ENCODE measurements at regions not wholly inside any gene's neighbourhood (a gene's known extent, or its start where the extent isn't known, plus 50 kb on each side); places are given as distances from the start of the nearest gene placed in this dataset.

GRCh38 chr9:129373361-129373760, 195.3 kb upstream of the IER5L start:
- no peak overlapping the region for H3K4me3 ChIP-seq (ENCODE audit: low read depth in 2 of 2, low read length in 1 of 2)
- no peaks in the 10 kb centered on the region for H4K20me1 ChIP-seq (ENCODE audit: insufficient read depth)
- H3K9ac ChIP-seq = no peak overlapping the region
- H3K9me3 ChIP-seq = no peaks in the 10 kb centered on the region
- no peaks in the 10 kb centered on the region for H3K36me3 ChIP-seq (replicated peaks in 1 of 2; ENCODE audit: control insufficient read depth in 1 of 2, insufficient read depth in 2 of 2, low read length in 1 of 2)
- no peaks in the 10 kb centered on the region for H3K4me1 ChIP-seq (ENCODE audit: control insufficient read depth in 1 of 2, insufficient read depth in 2 of 2, low read depth in 1 of 2, low read length in 1 of 2)
- no peak overlapping the region for H3K27ac ChIP-seq (ENCODE audit: low read depth in 2 of 2, low read length in 1 of 2)
- no peaks in the 10 kb centered on the region for H3F3A ChIP-seq (replicated peaks; ENCODE audit: insufficient read depth)
- TF ChIP-seq PBX3 (IDR thresholded peaks at IDR 0.05) = no peak
- no peak for TF ChIP-seq USF2 (IDR thresholded peaks at IDR 0.05; ENCODE audit: borderline replicate concordance, low read depth, low read length)
- TF ChIP-seq, protein P1, sequence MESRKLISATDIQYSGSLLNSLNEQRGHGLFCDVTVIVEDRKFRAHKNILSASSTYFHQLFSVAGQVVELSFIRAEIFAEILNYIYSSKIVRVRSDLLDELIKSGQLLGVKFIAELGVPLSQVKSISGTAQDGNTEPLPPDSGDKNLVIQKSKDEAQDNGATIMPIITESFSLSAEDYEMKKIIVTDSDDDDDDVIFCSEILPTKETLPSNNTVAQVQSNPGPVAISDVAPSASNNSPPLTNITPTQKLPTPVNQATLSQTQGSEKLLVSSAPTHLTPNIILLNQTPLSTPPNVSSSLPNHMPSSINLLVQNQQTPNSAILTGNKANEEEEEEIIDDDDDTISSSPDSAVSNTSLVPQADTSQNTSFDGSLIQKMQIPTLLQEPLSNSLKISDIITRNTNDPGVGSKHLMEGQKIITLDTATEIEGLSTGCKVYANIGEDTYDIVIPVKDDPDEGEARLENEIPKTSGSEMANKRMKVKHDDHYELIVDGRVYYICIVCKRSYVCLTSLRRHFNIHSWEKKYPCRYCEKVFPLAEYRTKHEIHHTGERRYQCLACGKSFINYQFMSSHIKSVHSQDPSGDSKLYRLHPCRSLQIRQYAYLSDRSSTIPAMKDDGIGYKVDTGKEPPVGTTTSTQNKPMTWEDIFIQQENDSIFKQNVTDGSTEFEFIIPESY (IDR thresholded peaks at IDR 0.05; ENCODE audit: borderline replicate concordance, low read depth) = no peak
- TF ChIP-seq MEF2A (IDR thresholded peaks at IDR 0.05; ENCODE audit: borderline replicate concordance, low read depth) = no peak
- TF ChIP-seq SIN3A (IDR thresholded peaks at IDR 0.05; ENCODE audit: borderline replicate concordance, low read depth, low read length) = no peak
- no peak for TF ChIP-seq TAF1 (IDR thresholded peaks at IDR 0.05; ENCODE audit: borderline replicate concordance, low read depth, low read length)
- no peak for TF ChIP-seq GABPA (IDR thresholded peaks at IDR 0.05; ENCODE audit: low read depth)
- no peak for TF ChIP-seq CHD2 (IDR thresholded peaks at IDR 0.05; ENCODE audit: low read length, partially characterized antibody)
- no peak for TF ChIP-seq RXRA (IDR thresholded peaks at IDR 0.05; ENCODE audit: borderline replicate concordance, low read depth)
- no peak for TF ChIP-seq FOSL2 (IDR thresholded peaks at IDR 0.05; ENCODE audit: borderline replicate concordance, low read depth)
- TF ChIP-seq, protein P2, sequence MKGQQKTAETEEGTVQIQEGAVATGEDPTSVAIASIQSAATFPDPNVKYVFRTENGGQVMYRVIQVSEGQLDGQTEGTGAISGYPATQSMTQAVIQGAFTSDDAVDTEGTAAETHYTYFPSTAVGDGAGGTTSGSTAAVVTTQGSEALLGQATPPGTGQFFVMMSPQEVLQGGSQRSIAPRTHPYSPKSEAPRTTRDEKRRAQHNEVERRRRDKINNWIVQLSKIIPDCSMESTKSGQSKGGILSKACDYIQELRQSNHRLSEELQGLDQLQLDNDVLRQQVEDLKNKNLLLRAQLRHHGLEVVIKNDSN (IDR thresholded peaks at IDR 0.05; ENCODE audit: borderline replicate concordance, low read depth) = no peak
- TF ChIP-seq RCOR1 (IDR thresholded peaks at IDR 0.05; ENCODE audit: low read length) = no peak
- CTCF ChIA-PET = no interaction called here
- no peaks in the 10 kb centered on the region for H3K79me2 ChIP-seq (ENCODE audit: insufficient read depth)
- no peak overlapping the region for H3K4me2 ChIP-seq
- POLR2A ChIA-PET = no interaction called here
- no peaks in the 10 kb centered on the region for H3K27me3 ChIP-seq (ENCODE audit: insufficient read depth)
- WGBS (ENCODE audit: low lambda C conversion rate) = 85% methylated on average over 9 of the region's 9 CpGs
- no peak for DNase-seq
- H2AFZ ChIP-seq (ENCODE audit: low read depth) = no peak overlapping the region
- no peaks in the 10 kb centered on the region for H3K9me2 ChIP-seq

GRCh38 chr9:129370770-129371169, 192.7 kb upstream of the IER5L start:
- H3F3A ChIP-seq (replicated peaks; ENCODE audit: insufficient read depth) = no peaks in the 10 kb centered on the region
- CTCF ChIA-PET = interaction anchor here (1.5 kb wide), 1 partner anchor 10 kb away, joined by 3 read pairs; no protein-coding TSS in a partner anchor
- no peaks in the 10 kb centered on the region for H3K27me3 ChIP-seq (ENCODE audit: insufficient read depth)
- H3K9me2 ChIP-seq = no peaks in the 10 kb centered on the region
- no peaks in the 10 kb centered on the region for H4K20me1 ChIP-seq (ENCODE audit: insufficient read depth)
- no peaks in the 10 kb centered on the region for H3K4me1 ChIP-seq (ENCODE audit: control insufficient read depth in 1 of 2, insufficient read depth in 2 of 2, low read depth in 1 of 2, low read length in 1 of 2)
- H3K79me2 ChIP-seq (ENCODE audit: insufficient read depth) = no peaks in the 10 kb centered on the region
- H3K9ac ChIP-seq = no peak overlapping the region
- no peak overlapping the region for H3K4me3 ChIP-seq (ENCODE audit: low read depth in 2 of 2, low read length in 1 of 2)
- H3K27ac ChIP-seq (ENCODE audit: low read depth in 2 of 2, low read length in 1 of 2) = no peak overlapping the region
- 61% methylated on average over 7 of the region's 7 CpGs for WGBS (ENCODE audit: low lambda C conversion rate)
- no peak overlapping the region for H2AFZ ChIP-seq (ENCODE audit: low read depth)
- POLR2A ChIA-PET = no interaction called here
- no peak for DNase-seq
- H3K36me3 ChIP-seq (replicated peaks in 1 of 2; ENCODE audit: control insufficient read depth in 1 of 2, insufficient read depth in 2 of 2, low read length in 1 of 2) = no peaks in the 10 kb centered on the region
- no peak for TF ChIP-seq NRF1 (IDR thresholded peaks at IDR 0.05; ENCODE audit: low read depth, low read length)
- TF ChIP-seq REST (IDR thresholded peaks at IDR 0.05; ENCODE audit: low read depth, low read length) = no peak
- no peak for TF ChIP-seq GATA2 (CRISPR knock-in tag; IDR thresholded peaks at IDR 0.05)
- TF ChIP-seq EP300 (IDR thresholded peaks at IDR 0.05; ENCODE audit: borderline replicate concordance in 1 of 2, low read depth in 1 of 2, low read length in 1 of 2) = no peak
- TF ChIP-seq MAX (IDR thresholded peaks at IDR 0.05; ENCODE audit: low read depth) = no peak
- TF ChIP-seq FOXJ3 (CRISPR knock-in tag; IDR thresholded peaks at IDR 0.05) = no peak
- no peak for TF ChIP-seq MXI1 (IDR thresholded peaks at IDR 0.05; ENCODE audit: low read depth, low read length)
- H3K4me2 ChIP-seq = no peak overlapping the region
- H3K9me3 ChIP-seq = no peaks in the 10 kb centered on the region
